ENCODE measurements at regions not wholly inside any gene's neighbourhood (a gene's known extent, or its start where the extent isn't known, plus 50 kb on each side); places are given as distances from the start of the nearest gene placed in this dataset.

- DNase-seq: no peak
Measured at GRCh38 chr22:48137640-48138039, 1375.2 kb downstream of the TBC1D22A start.

GRCh38 chr22:48135592-48135991 lies 1373.1 kb downstream of the TBC1D22A start:
- DNase-seq: no peak

GRCh38 chr22:48125416-48125815 lies 1363.0 kb downstream of the TBC1D22A start:
- DNase-seq: no peak

GRCh38 chr22:48121984-48122383 lies 1359.5 kb downstream of the TBC1D22A start:
- no peak for DNase-seq

- no peak for DNase-seq
Measured at GRCh38 chr22:48118654-48119053, 1356.2 kb downstream of the TBC1D22A start.

GRCh38 chr22:48116871-48117270 lies 1354.4 kb downstream of the TBC1D22A start:
- DNase-seq: no peak

GRCh38 chr22:48112687-48113521 lies 1350.5 kb downstream of the TBC1D22A start:
- DNase-seq: no peak

GRCh38 chr22:48106715-48107259 lies 1344.3 kb downstream of the TBC1D22A start:
- DNase-seq: no peak

- DNase-seq: no peak
Measured at GRCh38 chr22:48106215-48106614, 1343.8 kb downstream of the TBC1D22A start.

GRCh38 chr22:48105259-48105658 lies 1342.8 kb downstream of the TBC1D22A start:
- DNase-seq: no peak

- DNase-seq: no peak
Measured at GRCh38 chr22:48104766-48105165, 1342.3 kb downstream of the TBC1D22A start.

- no peak for DNase-seq
Measured at GRCh38 chr22:48104102-48104738, 1341.8 kb downstream of the TBC1D22A start.

GRCh38 chr22:48103126-48103875 lies 1340.9 kb downstream of the TBC1D22A start:
- no peak for DNase-seq

GRCh38 chr22:48102581-48102980 lies 1340.1 kb downstream of the TBC1D22A start:
- no peak for DNase-seq

- DNase-seq: no peak
Measured at GRCh38 chr22:48101704-48102103, 1339.3 kb downstream of the TBC1D22A start.

GRCh38 chr22:48100685-48101417 lies 1338.4 kb downstream of the TBC1D22A start:
- DNase-seq: no peak

- no peak for DNase-seq
Measured at GRCh38 chr22:48099671-48100070, 1337.2 kb downstream of the TBC1D22A start.

GRCh38 chr22:48099251-48099650 lies 1336.8 kb downstream of the TBC1D22A start:
- DNase-seq: no peak

GRCh38 chr22:48098921-48099245 lies 1336.4 kb downstream of the TBC1D22A start:
- DNase-seq: no peak

GRCh38 chr22:48098243-48098920 lies 1335.9 kb downstream of the TBC1D22A start:
- no peak for DNase-seq

- DNase-seq: no peak
Measured at GRCh38 chr22:48097723-48098122, 1335.3 kb downstream of the TBC1D22A start.

Measured in CD4-positive, alpha-beta T cell treated with Interleukin-17A for 4 hours (primary cell).